PC-3 (cell line): ENCODE measurements at regions not wholly inside any gene's neighbourhood (a gene's known extent, or its start where the extent isn't known, plus 50 kb on each side); places are given as distances from the start of the nearest gene placed in this dataset.
A peak's percentile ranks its signal among the peaks of the same experiment; 100 is the strongest.

Experiments
- ATAC-seq: fragments of 200-7000 bp; cut with Tn5 transposase; 2 replicates; pipeline ENCODE4 v1.9.1; 2020; ENCODE audit warnings: mild to moderate bottlenecking, moderate library complexity
- BruUV-seq: library from RNA; stranded (reverse); fragments of 400-500 nt; replicated peaks from 2 replicates; lab custom pipeline; 2021; lab: Mats Ljungman, UMichigan
- CTCF ChIA-PET: fragments of 300-600 bp; sonication (Branson Sonifier 250); formaldehyde crosslinking; loops from one replicate; lab custom pipeline; 2022; ENCODE audit warnings: antibody characterized with exemption; lab: Charles Lee
- POLR2A ChIA-PET: fragments of 300-600 bp; sonication (Branson Sonifier 250); formaldehyde crosslinking; loops from one replicate; lab custom pipeline; 2022; ENCODE audit warnings: antibody characterized with exemption; ENCODE audit not compliant: unreplicated experiment; lab: Charles Lee
- DNase-seq: peaks from one replicate; pipeline ENCODE4 v3.0.0-alpha.2; 2015
- H2AFZ ChIP-seq: fragments of 300-600 bp; sonication (generic); 2 replicates; pipeline ENCODE4 v1.6.0; 2016; ENCODE audit warnings: antibody characterized with exemption, low read length
- H3F3A ChIP-seq: fragments of 300-600 bp; sonication (generic); one replicate; pipeline ENCODE4 v1.6.0; 2017; ENCODE audit warnings: antibody characterized with exemption, low read length, control low read depth, mild to moderate bottlenecking; ENCODE audit not compliant: unreplicated experiment
- H3K27ac ChIP-seq: fragments of 300-600 bp; sonication (generic); 2 replicates; pipeline ENCODE4 v1.5.1; 2016; ENCODE audit warnings: mild to moderate bottlenecking, low read length
- H3K27me3 ChIP-seq: fragments of 300-600 bp; sonication (generic); 2 replicates; pipeline ENCODE4 v1.6.1; 2016; ENCODE audit warnings: low read length, mixed read lengths
- H3K36me3 ChIP-seq: fragments of 300-600 bp; sonication (generic); 2 replicates; pipeline ENCODE4 v1.6.1; 2016; ENCODE audit warnings: low read depth, mixed run types, low read length, mixed read lengths
- H3K4me1 ChIP-seq: fragments of 300-600 bp; sonication (generic); 2 replicates; pipeline ENCODE4 v1.5.1; 2016; ENCODE audit warnings: low read length; ENCODE audit not compliant: insufficient read depth
- H3K4me2 ChIP-seq: fragments of 300-600 bp; sonication (generic); 2 replicates; pipeline ENCODE4 v1.6.0; 2016; ENCODE audit warnings: low read length
- H3K4me3 ChIP-seq: fragments of 300-600 bp; sonication (generic); 2 replicates; pipeline ENCODE4 v1.5.1; 2016; ENCODE audit warnings: mild to moderate bottlenecking, low read length, mixed read lengths
- H3K79me2 ChIP-seq: fragments of 300-600 bp; sonication (generic); 2 replicates; pipeline ENCODE4 v1.6.1; 2017; ENCODE audit warnings: low read length, mixed read lengths
- H3K9ac ChIP-seq: fragments of 300-600 bp; sonication (generic); 2 replicates; pipeline ENCODE4 v1.6.0; 2016; ENCODE audit warnings: mild to moderate bottlenecking, low read length
- H3K9me2 ChIP-seq: fragments of 300-600 bp; sonication (generic); replicated peaks from 2 replicates; pipeline ENCODE4 v1.6.1; 2016; ENCODE audit warnings: mixed run types, low read length, mixed read lengths
- H3K9me3 ChIP-seq: fragments of 300-600 bp; sonication (generic); 2 replicates; pipeline ENCODE4 v1.6.1; 2016; ENCODE audit warnings: low read length, mixed read lengths
- H4K20me1 ChIP-seq: fragments of 300-600 bp; sonication (generic); 2 replicates; pipeline ENCODE4 v1.6.1; 2016; ENCODE audit warnings: low read length, mixed read lengths
- CTCF ChIP-seq: fragments of 300-600 bp; sonication (generic); conservative IDR thresholded peaks from 2 replicates; pipeline ENCODE4 v1.5.1; 2017; ENCODE audit warnings: antibody characterized with exemption, low read depth, mild to moderate bottlenecking, low read length
- EZH2 ChIP-seq: fragments of 300-600 bp; sonication (generic); IDR thresholded peaks from one replicate; pipeline ENCODE4 v1.6.1; 2017; ENCODE audit warnings: antibody characterized with exemption, mild to moderate bottlenecking, low read length; ENCODE audit not compliant: unreplicated experiment
- EZH2phosphoT487 ChIP-seq: fragments of 300-600 bp; sonication (generic); IDR thresholded peaks from 2 replicates; pipeline ENCODE4 v1.6.1; 2018; ENCODE audit warnings: mild to moderate bottlenecking, antibody characterized with exemption, low read length, borderline replicate concordance
- intact Hi-C: fragments of 100-400 bp; cut with micrococcal nuclease; formaldehyde crosslinking; loops from 2 replicates; pipeline ENCODE4 v1.9.0; 2023

- Histone ChIP-seq H3K4me1 (no peaks in the 10 kb centered on the region), H3K36me3 (no peaks in the 10 kb centered on the region), H3K27me3 (no peaks in the 10 kb centered on the region), H3K4me3 (no peak overlapping the region), H3K9me2 (no peaks in the 10 kb centered on the region), H3K79me2 (no peaks in the 10 kb centered on the region), H3F3A (no peaks in the 10 kb centered on the region), H3K27ac (no peak overlapping the region), H3K9ac (no peak overlapping the region), H3K4me2 (no peak overlapping the region), H3K9me3 (no peaks in the 10 kb centered on the region), H4K20me1 (no peaks in the 10 kb centered on the region), H2AFZ (no peak overlapping the region)
- TF ChIP-seq CTCF (0 out of 2 replicates have a peak, but pooled peaks have one; percentile 27), EZH2 (no peak), EZH2phosphoT487 (no peak)
- no TSS peak for BruUV-seq
- ChIA-PET CTCF (no interaction called here), POLR2A (no interaction called here)
- intact Hi-C loops = loop anchor here (5.0 kb wide), 1 partner anchor 521 kb away; no protein-coding TSS in a partner anchor
- ATAC-seq (no peak), DNase-seq (peak; percentile 35)
Measured at GRCh38 chr16:48831076-48831722, 221.2 kb upstream of the N4BP1 start.

- no peak overlapping the region for H3K4me2 ChIP-seq
- no peak for ATAC-seq
- ChIA-PET POLR2A (no interaction called here), CTCF (no interaction called here)
- intact Hi-C loops = loop anchor here (5.0 kb wide), 1 partner anchor 523 kb away; no protein-coding TSS in a partner anchor
- H3K4me1 ChIP-seq = no peaks in the 10 kb centered on the region
- no peak for DNase-seq
- no peak overlapping the region for H2AFZ ChIP-seq
- H3K4me3 ChIP-seq = no peak overlapping the region
- no peak overlapping the region for H3K27ac ChIP-seq
- no peaks in the 10 kb centered on the region for H4K20me1 ChIP-seq
- no peaks in the 10 kb centered on the region for H3K27me3 ChIP-seq
- no peaks in the 10 kb centered on the region for H3K9me2 ChIP-seq
- H3K79me2 ChIP-seq = no peaks in the 10 kb centered on the region
- no peak overlapping the region for H3K9ac ChIP-seq
- BruUV-seq = no TSS peak
- H3F3A ChIP-seq = no peaks in the 10 kb centered on the region
- H3K36me3 ChIP-seq = no peaks in the 10 kb centered on the region
- H3K9me3 ChIP-seq = no peaks in the 10 kb centered on the region
- TF ChIP-seq EZH2 (no peak), EZH2phosphoT487 (no peak), CTCF (no peak)
Measured at GRCh38 chr16:48829336-48830310, 219.6 kb upstream of the N4BP1 start.
